K562 (cell line): ENCODE measurements at regions not wholly inside any gene's neighbourhood (a gene's known extent, or its start where the extent isn't known, plus 50 kb on each side); places are given as distances from the start of the nearest gene placed in this dataset.

Experiments used
- ATAC-seq: fragments of 200-7000 bp; cut with Tn5 transposase; 3 replicates; pipeline ENCODE4 v1.9.1; 2020; ENCODE audit warnings: moderate library complexity
- BruUV-seq: library from RNA; stranded (reverse); fragments of 400-500 nt; replicated peaks from 2 replicates; lab custom pipeline; 2021; lab: Mats Ljungman, UMichigan
- CTCF ChIA-PET: fragments of 300-600 bp; formaldehyde crosslinking; extraction: SDS; loops from one replicate; lab custom pipeline; 2021; ENCODE audit warnings: low intra/inter-chr PET ratio; lab: Yijun Ruan, JAX
- POLR2A ChIA-PET: fragments of 300-600, 350-650 bp; sonication (Branson Sonifier 250); formaldehyde crosslinking; extraction: SDS; loops from one replicate; lab custom pipeline; 2021; ENCODE audit warnings: antibody characterized with exemption, inconsistent platforms; lab: Yijun Ruan, JAX
- DNase-seq, 4 experiments: peaks; one replicate each; pipeline versions ENCODE4 v3.0.0 to v3.0.0-alpha.2; 2011 to 2018; ENCODE audit warnings: low spot score in 3 of 4, mixed read lengths in 3 of 4; ENCODE audit errors: extremely low read depth in 1 of 4
- FAIRE-seq: peaks from 2 replicates; lab custom pipeline; 2011; peaks lifted over from hg19 to GRCh38; lab: Jason Lieb, UNC
- H2AFZ ChIP-seq: 2 replicates; pipeline ENCODE4 v1.6.0; 2011; ENCODE audit warnings: low read depth, low read length, control low read depth, inconsistent platforms
- H3K27ac ChIP-seq: fragments of 200-600 bp; 3 replicates; pipeline ENCODE4 v1.8.0; 2011; ENCODE audit warnings: low read depth, mild to moderate bottlenecking, control low read depth, inconsistent platforms, low read length, moderate library complexity, mixed read lengths; ENCODE audit errors: extremely low read depth
- H3K27me3 ChIP-seq, 2 experiments: fragments of 300-600 bp in 1 of 2; 2 replicates in 1 of 2; 3 replicates in 1 of 2; pipeline versions ENCODE4 v1.6.0 to v1.8.0; 2011; ENCODE audit warnings: inconsistent platforms in 2 of 2, low read length in 2 of 2, mild to moderate bottlenecking in 1 of 2, mixed read lengths in 1 of 2, moderate library complexity in 1 of 2; ENCODE audit not compliant: control insufficient read depth in 2 of 2, insufficient read depth in 2 of 2
- H3K36me3 ChIP-seq: fragments of 300-600 bp; 3 replicates; pipeline ENCODE4 v1.8.0; 2011; ENCODE audit warnings: mild to moderate bottlenecking, low read length, inconsistent platforms; ENCODE audit not compliant: control insufficient read depth, insufficient read depth
- H3K4me1 ChIP-seq, 2 experiments: fragments of 200-600 bp in 1 of 2; replicated peaks in 1 of 2; 2 replicates in 1 of 2; 3 replicates in 1 of 2; pipeline versions ENCODE4 v1.5.1 to v1.8.0; 2011; ENCODE audit warnings: inconsistent platforms in 2 of 2, low read length in 2 of 2, mild to moderate bottlenecking in 1 of 2, mixed read lengths in 1 of 2, moderate library complexity in 1 of 2; ENCODE audit not compliant: control insufficient read depth in 2 of 2, insufficient read depth in 2 of 2
- H3K4me2 ChIP-seq: 2 replicates; pipeline ENCODE4 v1.6.1; 2011; ENCODE audit warnings: low read length, control low read depth, inconsistent platforms, mixed read lengths; ENCODE audit not compliant: insufficient read depth
- H3K4me3 ChIP-seq: fragments of 200-600 bp; sonication (generic), shearing (Covaris generic); 2 replicates; pipeline ENCODE4 v1.5.1; 2016; ENCODE audit warnings: control low read depth, inconsistent platforms
- H3K79me2 ChIP-seq: fragments of 200-600 bp; 3 replicates; pipeline ENCODE4 v1.8.0; 2011; ENCODE audit warnings: low read length, inconsistent platforms; ENCODE audit not compliant: control insufficient read depth, insufficient read depth
- H3K9ac ChIP-seq, 2 experiments: 2 replicates each; pipeline versions ENCODE4 v1.6.0 to v1.6.1; 2011; ENCODE audit warnings: low read depth in 2 of 2, low read length in 2 of 2, control low read depth in 1 of 2, inconsistent platforms in 1 of 2, mild to moderate bottlenecking in 1 of 2, mixed read lengths in 1 of 2; ENCODE audit not compliant: insufficient read depth in 1 of 2
- H3K9me1 ChIP-seq: one replicate; pipeline ENCODE4 v1.6.0; 2011; ENCODE audit warnings: inconsistent platforms, mild to moderate bottlenecking, low read length, moderate library complexity; ENCODE audit not compliant: control insufficient read depth, insufficient read depth
- H3K9me3 ChIP-seq: replicated peaks from 2 replicates; pipeline ENCODE4 v1.5.1; 2011; ENCODE audit warnings: low read depth, low read length, inconsistent platforms; ENCODE audit not compliant: control insufficient read depth, insufficient read depth
- H4K20me1 ChIP-seq: replicated peaks from 2 replicates; pipeline ENCODE4 v1.6.1; 2011; ENCODE audit warnings: low read length, inconsistent platforms, mixed read lengths; ENCODE audit not compliant: control insufficient read depth, insufficient read depth
- AFF1 ChIP-seq, 2 experiments: fragments of 450-650 bp; IDR thresholded peaks; 2 replicates each; pipeline ENCODE4 v1.6.1; 2018; ENCODE audit warnings: mild to moderate bottlenecking in 2 of 2, low read depth in 1 of 2; ENCODE audit not compliant: partially characterized antibody in 2 of 2
- E2F3 ChIP-seq: fragments of 250-450 bp; sonication (Bioruptor Pico); IDR thresholded peaks from 2 replicates; pipeline ENCODE4 v1.4.0; 2020; ENCODE audit warnings: mild to moderate bottlenecking
- KLF16 ChIP-seq: IDR thresholded peaks from 2 replicates; pipeline ENCODE4 v1.6.1; 2016; ENCODE audit warnings: antibody characterized with exemption
- NFRKB ChIP-seq: fragments of 450-650 bp; IDR thresholded peaks from 2 replicates; pipeline ENCODE4 v1.6.1; 2016; ENCODE audit warnings: low read depth
- NRF1 ChIP-seq, 2 experiments: fragments of 450-650 bp; IDR thresholded peaks in 1 of 2; conservative IDR thresholded peaks in 1 of 2; 2 replicates each; pipeline ENCODE4 v1.6.1; 2014; ENCODE audit warnings: mild to moderate bottlenecking in 2 of 2
- PCBP2 ChIP-seq: fragments of 200-400 bp; formaldehyde crosslinking; IDR thresholded peaks from 2 replicates; pipeline ENCODE4 v1.6.1; 2018; ENCODE audit warnings: low read length, low read depth, mild to moderate bottlenecking, moderate library complexity; ENCODE audit not compliant: poor library complexity, severe bottlenecking
- SAFB2 ChIP-seq: fragments of 200-400 bp; formaldehyde crosslinking; IDR thresholded peaks from 2 replicates; pipeline ENCODE4 v1.6.1; 2018; ENCODE audit warnings: borderline replicate concordance, low read length, low read depth, moderate library complexity; ENCODE audit not compliant: severe bottlenecking
- SMC3 ChIP-seq: conservative IDR thresholded peaks from 2 replicates; pipeline ENCODE4 v1.6.1; 2011; ENCODE audit warnings: low read depth, low read length, improper control_type of control experiment; ENCODE audit not compliant: insufficient read depth
- XRCC5 ChIP-seq: fragments of 200-400 bp; formaldehyde crosslinking; IDR thresholded peaks from 2 replicates; pipeline ENCODE4 v1.6.1; 2017; ENCODE audit warnings: low read depth, mild to moderate bottlenecking, low read length
- ZNF146 ChIP-seq: IDR thresholded peaks from one replicate; pipeline ENCODE4 v1.6.1; 2018; ENCODE audit warnings: missing compliant biosample characterization; ENCODE audit not compliant: unreplicated experiment
- ZNF639 ChIP-seq, 2 experiments: fragments of 200-800 bp in 1 of 2; sonication (Bioruptor generic) in 1 of 2; sonication (generic) in 1 of 2; formaldehyde crosslinking in 1 of 2; IDR thresholded peaks in 1 of 2; conservative IDR thresholded peaks in 1 of 2; 2 replicates each; pipeline versions ENCODE4 v1.5.0 to v1.6.1; 2016 to 2020; ENCODE audit warnings: missing compliant biosample characterization in 1 of 2, missing genetic modification characterization in 1 of 2, missing genetic modification reagents in 1 of 2
- WGBS: fragments of 100-300 bp; shearing (Covaris generic); methylation state at CpG from one replicate; pipeline ENCODE4 v1.1.6; 2016; ENCODE audit warnings: low coverage, mixed read lengths; ENCODE audit not compliant: insufficient coverage; ENCODE audit errors: missing lambda C conversion rate; 5-methylcytosine and 5-hydroxymethylcytosine counted together
- in situ Hi-C: fragments of 300-500 bp; cut with MboI; formaldehyde crosslinking; loops from 4 replicates; pipeline ENCODE4 v1.15.0; 2018; ENCODE audit warnings: inconsistent platforms, mixed read lengths
- intact Hi-C: fragments of 100-400 bp; cut with micrococcal nuclease; formaldehyde crosslinking; loops from 2 replicates; pipeline ENCODE4 v1.14.2; 2022

GRCh38 chr20:11483697-11484096 lies 434.0 kb upstream of the BTBD3 start:
- ATAC-seq: no peak
- no peaks in the 10 kb centered on the region for H3K9me1 ChIP-seq
- H3K27me3 ChIP-seq: no peaks in the 10 kb centered on the region
- H3K36me3 ChIP-seq: no peaks in the 10 kb centered on the region
- no peak overlapping the region for H3K27ac ChIP-seq
- FAIRE-seq: no peak
- no peak overlapping the region for H3K9ac ChIP-seq
- intact Hi-C loops: no loop called here
- H3K9me3 ChIP-seq: no peaks in the 10 kb centered on the region
- TF ChIP-seq NFRKB (no peak), E2F3 (no peak), SAFB2 (no peak), KLF16 (no peak), ZNF146 (no peak), SMC3 (no peak), PCBP2 (no peak), NRF1 (conservative IDR thresholded peaks at IDR 0.05 in 1 of 2, IDR thresholded peaks at IDR 0.05 in 1 of 2) (no peak), XRCC5 (no peak), AFF1 (IDR thresholded peaks at IDR 0.05; ENCODE audit: low read depth in 1 of 2, partially characterized antibody in 2 of 2) (no peak), ZNF639 (CRISPR knock-in tag; conservative IDR thresholded peaks at IDR 0.05 in 1 of 2, IDR thresholded peaks at IDR 0.05 in 1 of 2) (no peak)
- 10% methylated on average over 1 of the region's 1 CpG for WGBS
- no TSS peak for BruUV-seq
- no peak overlapping the region for H3K4me3 ChIP-seq
- H3K79me2 ChIP-seq: no peaks in the 10 kb centered on the region
- no peaks in the 10 kb centered on the region for H3K4me1 ChIP-seq
- DNase-seq: no peak
- no peak overlapping the region for H3K4me2 ChIP-seq
- CTCF ChIA-PET: no interaction called here
- H2AFZ ChIP-seq: no peak overlapping the region
- in situ Hi-C loops: no loop called here
- no peaks in the 10 kb centered on the region for H4K20me1 ChIP-seq
- POLR2A ChIA-PET: no interaction called here
